ENCODE measurements at regions not wholly inside any gene's neighbourhood (a gene's known extent, or its start where the extent isn't known, plus 50 kb on each side); places are given as distances from the start of the nearest gene placed in this dataset.

GRCh38 chr5:27497491-27497890 lies 459.1 kb upstream of the CDH9 start:
- TF ChIP-seq USF2 (IDR thresholded peaks at IDR 0.05; ENCODE audit: low read length) (no peak), NANOG (IDR thresholded peaks at IDR 0.05; ENCODE audit: insufficient read depth, low read depth, low read length, poor library complexity, severe bottlenecking) (no peak), EZH2 (IDR thresholded peaks at IDR 0.05; ENCODE audit: low read depth, low read length, severe bottlenecking) (no peak), JUN (IDR thresholded peaks at IDR 0.05; ENCODE audit: low read depth, low read length) (no peak), CTCF (IDR thresholded peaks at IDR 0.05; ENCODE audit: control extremely low read depth in 1 of 3, insufficient read depth in 1 of 3, low read depth in 1 of 3, low read length in 3 of 3) (no peak), SIN3A (conservative IDR thresholded peaks at IDR 0.05 in 1 of 2, IDR thresholded peaks at IDR 0.05 in 1 of 2; ENCODE audit: low read depth in 1 of 2, low read length in 2 of 2) (no peak), CHD2 (IDR thresholded peaks at IDR 0.05; ENCODE audit: low read length) (no peak), GABPA (IDR thresholded peaks at IDR 0.05; ENCODE audit: borderline replicate concordance, insufficient read depth, low read length) (no peak), POLR2AphosphoS5 (IDR thresholded peaks at IDR 0.05; ENCODE audit: low read depth, low read length) (no peak), NRF1 (IDR thresholded peaks at IDR 0.05; ENCODE audit: low read depth, low read length) (no peak), ATF2 (IDR thresholded peaks at IDR 0.05; ENCODE audit: low read length) (no peak)

All from H1 (cell line).